ENCODE measurements at regions not wholly inside any gene's neighbourhood (a gene's known extent, or its start where the extent isn't known, plus 50 kb on each side); places are given as distances from the start of the nearest gene placed in this dataset.

GRCh38 chr12:127898616-127899015 is 368.4 kb upstream of the TMEM132C start:
- TF ChIP-seq GATA2 (IDR thresholded peaks at IDR 0.05; ENCODE audit: low read depth, low read length) (no peak), GATA3 (IDR thresholded peaks at IDR 0.05; ENCODE audit: low read depth, low read length) (no peak)

All from SH-SY5Y (cell line).